H1 (cell line): ENCODE measurements at regions not wholly inside any gene's neighbourhood (a gene's known extent, or its start where the extent isn't known, plus 50 kb on each side); places are given as distances from the start of the nearest gene placed in this dataset.

Experiments used
- GABPA ChIP-seq: IDR thresholded peaks from 2 replicates; pipeline ENCODE4 v1.6.1; 2011; ENCODE audit warnings: mild to moderate bottlenecking, low read length, moderate library complexity, borderline replicate concordance; ENCODE audit not compliant: insufficient read depth
- NANOG ChIP-seq: IDR thresholded peaks from 2 replicates; pipeline ENCODE4 v1.6.1; 2011; ENCODE audit warnings: low read length, low read depth, mild to moderate bottlenecking, inconsistent platforms; ENCODE audit not compliant: insufficient read depth, poor library complexity, severe bottlenecking
- PHF8 ChIP-seq: fragments of 200-600 bp; sonication (generic); conservative IDR thresholded peaks from 2 replicates; pipeline ENCODE4 v1.7.1; 2012; ENCODE audit warnings: low read depth, mild to moderate bottlenecking, inconsistent platforms, low read length, moderate library complexity
- RAD21 ChIP-seq, 2 experiments: IDR thresholded peaks in 1 of 2; conservative IDR thresholded peaks in 1 of 2; 2 replicates each; pipeline ENCODE4 v1.6.1; 2011; ENCODE audit warnings: low read depth in 2 of 2, low read length in 2 of 2, improper control_type of control experiment in 1 of 2, inconsistent platforms in 1 of 2, mild to moderate bottlenecking in 1 of 2, moderate library complexity in 1 of 2
- SP2 ChIP-seq: IDR thresholded peaks from 2 replicates; pipeline ENCODE4 v1.6.1; 2012; ENCODE audit warnings: mild to moderate bottlenecking, low read length, inconsistent platforms
- SUZ12 ChIP-seq: fragments of 200-600 bp; sonication (generic); IDR thresholded peaks from 2 replicates; pipeline ENCODE4 v1.6.1; 2012; ENCODE audit warnings: mild to moderate bottlenecking, inconsistent platforms, low read length, moderate library complexity, mixed read lengths
- TAF7 ChIP-seq: optimal IDR thresholded peaks from 2 replicates; pipeline ENCODE3; 2011; ENCODE audit warnings: low read depth, mild to moderate bottlenecking, inconsistent platforms, low read length, moderate library complexity, borderline replicate concordance
- ZNF274 ChIP-seq: IDR thresholded peaks from 2 replicates; pipeline ENCODE4 v1.7.0; 2012; ENCODE audit warnings: low read length, borderline replicate concordance; ENCODE audit errors: extremely low read depth
- TF ChIP-seq, protein P1 (sequence below): fragments of 300-600 bp; sonication (generic); IDR thresholded peaks from 2 replicates; pipeline ENCODE4 v1.7.1; 2012; ENCODE audit warnings: low read length, moderate library complexity, mild to moderate bottlenecking, inconsistent platforms; ENCODE audit not compliant: insufficient replicate concordance

- TF ChIP-seq, protein P1, sequence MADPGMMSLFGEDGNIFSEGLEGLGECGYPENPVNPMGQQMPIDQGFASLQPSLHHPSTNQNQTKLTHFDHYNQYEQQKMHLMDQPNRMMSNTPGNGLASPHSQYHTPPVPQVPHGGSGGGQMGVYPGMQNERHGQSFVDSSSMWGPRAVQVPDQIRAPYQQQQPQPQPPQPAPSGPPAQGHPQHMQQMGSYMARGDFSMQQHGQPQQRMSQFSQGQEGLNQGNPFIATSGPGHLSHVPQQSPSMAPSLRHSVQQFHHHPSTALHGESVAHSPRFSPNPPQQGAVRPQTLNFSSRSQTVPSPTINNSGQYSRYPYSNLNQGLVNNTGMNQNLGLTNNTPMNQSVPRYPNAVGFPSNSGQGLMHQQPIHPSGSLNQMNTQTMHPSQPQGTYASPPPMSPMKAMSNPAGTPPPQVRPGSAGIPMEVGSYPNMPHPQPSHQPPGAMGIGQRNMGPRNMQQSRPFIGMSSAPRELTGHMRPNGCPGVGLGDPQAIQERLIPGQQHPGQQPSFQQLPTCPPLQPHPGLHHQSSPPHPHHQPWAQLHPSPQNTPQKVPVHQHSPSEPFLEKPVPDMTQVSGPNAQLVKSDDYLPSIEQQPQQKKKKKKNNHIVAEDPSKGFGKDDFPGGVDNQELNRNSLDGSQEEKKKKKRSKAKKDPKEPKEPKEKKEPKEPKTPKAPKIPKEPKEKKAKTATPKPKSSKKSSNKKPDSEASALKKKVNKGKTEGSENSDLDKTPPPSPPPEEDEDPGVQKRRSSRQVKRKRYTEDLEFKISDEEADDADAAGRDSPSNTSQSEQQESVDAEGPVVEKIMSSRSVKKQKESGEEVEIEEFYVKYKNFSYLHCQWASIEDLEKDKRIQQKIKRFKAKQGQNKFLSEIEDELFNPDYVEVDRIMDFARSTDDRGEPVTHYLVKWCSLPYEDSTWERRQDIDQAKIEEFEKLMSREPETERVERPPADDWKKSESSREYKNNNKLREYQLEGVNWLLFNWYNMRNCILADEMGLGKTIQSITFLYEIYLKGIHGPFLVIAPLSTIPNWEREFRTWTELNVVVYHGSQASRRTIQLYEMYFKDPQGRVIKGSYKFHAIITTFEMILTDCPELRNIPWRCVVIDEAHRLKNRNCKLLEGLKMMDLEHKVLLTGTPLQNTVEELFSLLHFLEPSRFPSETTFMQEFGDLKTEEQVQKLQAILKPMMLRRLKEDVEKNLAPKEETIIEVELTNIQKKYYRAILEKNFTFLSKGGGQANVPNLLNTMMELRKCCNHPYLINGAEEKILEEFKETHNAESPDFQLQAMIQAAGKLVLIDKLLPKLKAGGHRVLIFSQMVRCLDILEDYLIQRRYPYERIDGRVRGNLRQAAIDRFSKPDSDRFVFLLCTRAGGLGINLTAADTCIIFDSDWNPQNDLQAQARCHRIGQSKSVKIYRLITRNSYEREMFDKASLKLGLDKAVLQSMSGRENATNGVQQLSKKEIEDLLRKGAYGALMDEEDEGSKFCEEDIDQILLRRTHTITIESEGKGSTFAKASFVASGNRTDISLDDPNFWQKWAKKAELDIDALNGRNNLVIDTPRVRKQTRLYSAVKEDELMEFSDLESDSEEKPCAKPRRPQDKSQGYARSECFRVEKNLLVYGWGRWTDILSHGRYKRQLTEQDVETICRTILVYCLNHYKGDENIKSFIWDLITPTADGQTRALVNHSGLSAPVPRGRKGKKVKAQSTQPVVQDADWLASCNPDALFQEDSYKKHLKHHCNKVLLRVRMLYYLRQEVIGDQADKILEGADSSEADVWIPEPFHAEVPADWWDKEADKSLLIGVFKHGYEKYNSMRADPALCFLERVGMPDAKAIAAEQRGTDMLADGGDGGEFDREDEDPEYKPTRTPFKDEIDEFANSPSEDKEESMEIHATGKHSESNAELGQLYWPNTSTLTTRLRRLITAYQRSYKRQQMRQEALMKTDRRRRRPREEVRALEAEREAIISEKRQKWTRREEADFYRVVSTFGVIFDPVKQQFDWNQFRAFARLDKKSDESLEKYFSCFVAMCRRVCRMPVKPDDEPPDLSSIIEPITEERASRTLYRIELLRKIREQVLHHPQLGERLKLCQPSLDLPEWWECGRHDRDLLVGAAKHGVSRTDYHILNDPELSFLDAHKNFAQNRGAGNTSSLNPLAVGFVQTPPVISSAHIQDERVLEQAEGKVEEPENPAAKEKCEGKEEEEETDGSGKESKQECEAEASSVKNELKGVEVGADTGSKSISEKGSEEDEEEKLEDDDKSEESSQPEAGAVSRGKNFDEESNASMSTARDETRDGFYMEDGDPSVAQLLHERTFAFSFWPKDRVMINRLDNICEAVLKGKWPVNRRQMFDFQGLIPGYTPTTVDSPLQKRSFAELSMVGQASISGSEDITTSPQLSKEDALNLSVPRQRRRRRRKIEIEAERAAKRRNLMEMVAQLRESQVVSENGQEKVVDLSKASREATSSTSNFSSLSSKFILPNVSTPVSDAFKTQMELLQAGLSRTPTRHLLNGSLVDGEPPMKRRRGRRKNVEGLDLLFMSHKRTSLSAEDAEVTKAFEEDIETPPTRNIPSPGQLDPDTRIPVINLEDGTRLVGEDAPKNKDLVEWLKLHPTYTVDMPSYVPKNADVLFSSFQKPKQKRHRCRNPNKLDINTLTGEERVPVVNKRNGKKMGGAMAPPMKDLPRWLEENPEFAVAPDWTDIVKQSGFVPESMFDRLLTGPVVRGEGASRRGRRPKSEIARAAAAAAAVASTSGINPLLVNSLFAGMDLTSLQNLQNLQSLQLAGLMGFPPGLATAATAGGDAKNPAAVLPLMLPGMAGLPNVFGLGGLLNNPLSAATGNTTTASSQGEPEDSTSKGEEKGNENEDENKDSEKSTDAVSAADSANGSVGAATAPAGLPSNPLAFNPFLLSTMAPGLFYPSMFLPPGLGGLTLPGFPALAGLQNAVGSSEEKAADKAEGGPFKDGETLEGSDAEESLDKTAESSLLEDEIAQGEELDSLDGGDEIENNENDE = no peak
- TF ChIP-seq PHF8 (no peak), ZNF274 (no peak), GABPA (no peak), SP2 (no peak), SUZ12 (no peak), RAD21 (IDR thresholded peaks at IDR 0.05 in 1 of 2, conservative IDR thresholded peaks at IDR 0.05 in 1 of 2; ENCODE audit: low read depth in 2 of 2, low read length in 2 of 2) (no peak), NANOG (no peak), TAF7 (no peak)
- TF ChIP-seq, all 59 proteins: peak for 0
Measured at GRCh38 chr3:165919284-165919683, 82.1 kb upstream of the BCHE start (continued).
